ENCODE measurements at regions not wholly inside any gene's neighbourhood (a gene's known extent, or its start where the extent isn't known, plus 50 kb on each side); places are given as distances from the start of the nearest gene placed in this dataset.
"Not testable (repeated sequence)": the region's sequence is repeated elsewhere in the genome, so short reads cannot be mapped to it uniquely, and the experiment has no call there.

DNA sequence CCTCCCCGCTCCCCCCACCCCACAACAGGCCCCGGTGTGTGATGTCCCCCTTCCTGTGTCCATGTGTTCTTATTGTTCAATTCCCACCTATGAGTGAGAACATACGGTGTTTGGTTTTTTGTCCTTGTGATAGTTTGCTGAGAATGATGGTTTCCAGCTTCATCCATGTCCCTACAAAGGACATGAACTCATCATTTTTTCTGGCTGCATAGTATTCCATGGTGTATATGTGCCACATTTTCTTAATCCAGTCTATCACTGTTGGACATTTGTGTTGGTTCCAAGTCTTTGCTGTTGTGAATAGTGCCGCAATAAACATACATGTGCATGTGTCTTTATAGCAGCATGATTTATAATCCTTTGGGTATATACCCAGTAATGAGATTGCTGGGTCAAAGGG, 104.3 kb downstream of the MTPN start:
- ATAC-seq; DNase-seq; intact Hi-C loops (cut with DNase I, micrococcal nuclease): not testable (repeated sequence)

- no peak for DNase-seq
- no peak for ATAC-seq
- intact Hi-C loops (cut with DNase I, micrococcal nuclease) = no loop called here
Measured at GRCh38 chr7:135862586-135863340, 114.2 kb upstream of the FAM180A start.

GRCh38 chr7:135859538-135859937, 110.9 kb upstream of the FAM180A start:
- ATAC-seq (no peak), DNase-seq (no peak)
- intact Hi-C loops (cut with DNase I, micrococcal nuclease) = no loop called here

DNA sequence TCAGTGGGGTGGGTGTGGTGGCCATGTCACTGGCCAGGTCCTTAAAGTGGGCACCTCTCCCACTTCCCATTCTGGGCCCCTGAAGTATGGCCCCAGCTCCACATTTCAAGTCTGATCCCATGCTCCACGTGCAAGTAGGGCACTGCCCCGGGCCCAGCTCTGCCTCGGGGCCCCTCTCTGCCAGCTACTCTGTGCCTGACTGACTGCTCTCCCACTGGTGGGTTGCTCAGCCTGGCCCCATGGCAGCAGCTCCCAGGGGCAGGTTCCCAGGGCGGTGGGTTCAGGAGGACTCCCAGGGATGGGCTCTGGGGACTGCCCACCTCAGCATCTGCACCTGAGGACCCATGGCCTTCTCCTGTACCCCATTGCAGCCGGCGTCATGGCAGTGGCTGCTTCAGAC, 110.2 kb upstream of the FAM180A start:
- DNase-seq (no peak), ATAC-seq (no peak)
- intact Hi-C loops (cut with DNase I, micrococcal nuclease) = no loop called here

- ATAC-seq (no peak), DNase-seq (no peak)
- intact Hi-C loops (cut with DNase I, micrococcal nuclease) = no loop called here
Measured at GRCh38 chr7:135858379-135858778, 109.8 kb upstream of the FAM180A start.

- intact Hi-C loops (cut with DNase I, micrococcal nuclease) = no loop called here
- DNase-seq = no peak
- ATAC-seq = no peak
Measured at GRCh38 chr7:135857519-135858274, 109.1 kb upstream of the FAM180A start.

- DNase-seq (no peak), ATAC-seq (no peak)
Measured at GRCh38 chr7:135856356-135857144, 107.9 kb upstream of the FAM180A start.

GRCh38 chr7:135855846-135856245, 107.2 kb upstream of the FAM180A start:
- DNase-seq (no peak), ATAC-seq (no peak)
- intact Hi-C loops (cut with DNase I, micrococcal nuclease) = no loop called here

More at GRCh38 chr7:135856356-135857144, 107.9 kb upstream of the FAM180A start:
- intact Hi-C loops (cut with DNase I, micrococcal nuclease) = no loop called here

- ATAC-seq (peak; percentile 62), DNase-seq (no peak)
- intact Hi-C loops (cut with DNase I, micrococcal nuclease) = no loop called here
Measured at GRCh38 chr7:135853499-135853898, 104.9 kb upstream of the FAM180A start.

GRCh38 chr7:135853008-135853407, 104.4 kb upstream of the FAM180A start:
- DNase-seq (no peak), ATAC-seq (no peak)
- intact Hi-C loops (cut with DNase I, micrococcal nuclease) = no loop called here

GRCh38 chr7:135847242-135847641, 98.6 kb upstream of the FAM180A start:
- ATAC-seq (no peak), DNase-seq (no peak)
- intact Hi-C loops (cut with DNase I, micrococcal nuclease) = no loop called here

DNA sequence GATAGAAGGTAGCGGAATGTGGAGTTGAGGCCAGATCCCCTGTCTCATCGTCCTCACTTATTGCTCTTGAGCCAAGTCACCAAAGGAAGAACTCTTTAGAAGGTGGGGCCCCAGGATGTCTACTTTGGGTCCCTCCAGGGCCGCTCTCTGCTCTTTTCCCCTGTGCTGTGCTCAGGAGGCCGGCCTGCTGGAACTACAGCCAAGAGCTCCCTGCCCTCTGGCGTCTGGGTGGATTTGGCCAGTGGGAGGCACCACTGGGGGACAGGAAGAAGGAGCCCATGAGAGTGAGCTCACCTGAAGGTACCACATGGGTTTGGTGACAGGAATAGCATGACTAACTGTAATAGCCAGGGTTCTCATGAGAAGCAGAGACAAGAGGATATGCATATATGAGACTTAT, 97.7 kb upstream of the FAM180A start:
- no peak for ATAC-seq
- intact Hi-C loops (cut with DNase I, micrococcal nuclease) = no loop called here
- DNase-seq = no peak

GRCh38 chr7:135845415-135846075, 96.9 kb upstream of the FAM180A start:
- no peak for ATAC-seq
- intact Hi-C loops (cut with DNase I, micrococcal nuclease) = no loop called here
- DNase-seq = no peak

GRCh38 chr7:135844903-135845302, 96.3 kb upstream of the FAM180A start:
- ATAC-seq = no peak
- intact Hi-C loops (cut with DNase I, micrococcal nuclease) = no loop called here
- no peak for DNase-seq

- DNase-seq = no peak
- intact Hi-C loops (cut with DNase I, micrococcal nuclease) = no loop called here
- ATAC-seq = no peak
Measured at GRCh38 chr7:135843214-135843613, 94.6 kb upstream of the FAM180A start.

DNA sequence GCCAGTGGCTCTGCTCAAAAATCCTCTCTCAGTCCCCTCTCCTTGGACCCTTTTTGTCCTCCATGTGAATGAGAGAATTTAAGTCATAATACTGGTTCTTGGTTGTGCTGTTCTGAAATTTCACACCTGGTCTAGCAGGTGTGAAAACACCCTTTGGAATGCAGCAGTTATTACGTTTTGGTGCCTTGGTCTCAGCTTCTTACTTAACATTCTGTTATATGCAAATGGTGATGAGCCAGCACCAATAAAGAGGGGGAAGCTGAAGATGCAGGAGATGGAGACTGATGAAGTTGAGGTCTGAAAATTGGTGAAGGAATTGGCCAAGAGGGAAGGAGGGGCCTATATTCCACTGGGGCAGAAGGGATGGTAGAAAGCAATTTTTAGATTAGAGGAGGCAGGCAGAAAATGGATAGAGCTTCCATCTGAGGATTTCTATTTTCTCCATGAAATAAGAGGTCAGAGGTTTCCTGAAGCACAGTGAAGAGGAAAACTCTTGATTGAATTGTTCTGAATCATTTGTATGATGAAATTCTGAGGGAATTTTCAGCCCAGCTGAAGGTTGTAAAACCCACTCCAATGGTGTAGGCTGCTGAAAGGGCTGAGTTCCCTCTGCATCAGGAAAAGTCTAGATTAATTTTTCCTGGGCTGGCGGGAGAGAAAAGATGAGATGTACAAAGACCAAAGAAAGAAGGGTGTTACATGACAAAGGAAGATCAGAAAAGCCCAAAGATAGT, 94.0 kb upstream of the FAM180A start:
- ATAC-seq (no peak), DNase-seq (no peak)
- intact Hi-C loops (cut with DNase I, micrococcal nuclease) = no loop called here

DNA sequence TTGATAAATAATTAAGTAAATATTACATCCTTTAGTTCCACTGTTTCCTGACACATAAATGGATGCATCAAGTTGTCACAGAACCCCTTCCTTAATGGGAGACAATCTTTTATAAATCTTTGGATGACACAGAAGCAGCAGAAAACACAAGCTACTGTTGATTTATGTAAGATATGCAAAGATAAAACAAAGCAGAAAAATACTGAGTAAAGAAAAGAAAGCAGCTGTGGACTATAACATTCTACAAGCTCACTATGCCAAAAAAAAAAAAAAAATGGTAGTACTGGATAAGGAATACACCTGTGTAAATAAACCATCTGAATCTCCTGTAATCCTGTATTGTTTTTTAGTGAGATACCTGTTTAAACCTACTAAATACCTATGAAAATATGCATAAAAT, 92.0 kb upstream of the FAM180A start:
- intact Hi-C loops (cut with DNase I, micrococcal nuclease) = no loop called here
- DNase-seq = no peak

DNA sequence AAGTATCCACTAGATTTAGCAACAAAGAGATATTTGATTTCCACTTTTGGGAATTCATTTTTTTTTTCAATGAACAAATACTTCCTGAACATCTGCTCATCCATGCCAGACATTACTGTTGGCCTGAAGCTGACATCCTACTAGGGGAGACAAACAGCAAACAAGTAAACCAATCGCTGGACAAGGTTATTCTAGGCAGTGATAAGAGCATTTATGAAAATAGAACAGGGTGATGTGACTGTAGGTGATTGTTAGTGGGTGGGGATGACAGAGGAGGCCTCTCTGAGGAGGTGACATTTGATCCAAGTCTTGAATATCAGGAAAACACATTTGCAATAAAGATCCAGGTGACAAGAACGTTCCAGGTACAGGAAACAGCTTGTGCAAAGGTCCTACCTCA, 89.1 kb upstream of the FAM180A start:
- ATAC-seq (no peak), DNase-seq (no peak)
- intact Hi-C loops (cut with DNase I, micrococcal nuclease) = no loop called here

More for the DNA sequence above, 92.0 kb upstream of the FAM180A start:
- no peak for ATAC-seq

- intact Hi-C loops (cut with DNase I, micrococcal nuclease) = no loop called here
- ATAC-seq (no peak), DNase-seq (no peak)
Measured at GRCh38 chr7:135834266-135834665, 85.7 kb upstream of the FAM180A start.
